ENCODE measurements at regions not wholly inside any gene's neighbourhood (a gene's known extent, or its start where the extent isn't known, plus 50 kb on each side); places are given as distances from the start of the nearest gene placed in this dataset.

GRCh38 chr21:15604413-15604812, 125.4 kb upstream of the USP25 start:
- TF ChIP-seq EZH2 (IDR thresholded peaks at IDR 0.05; ENCODE audit: borderline replicate concordance, low read depth, low read length, severe bottlenecking): no peak
- TF ChIP-seq CTCF (IDR thresholded peaks at IDR 0.05; ENCODE audit: borderline replicate concordance, extremely low read depth, low read length, poor library complexity, severe bottlenecking): no peak
- Histone ChIP-seq H2AFZ (ENCODE audit: low read depth, low read length) (no peak overlapping the region), H4K20me1 (ENCODE audit: insufficient read depth, low read length) (no peaks in the 10 kb centered on the region), H3K79me2 (ENCODE audit: insufficient read depth, low read length) (no peaks in the 10 kb centered on the region), H3K4me3 (ENCODE audit: low read depth in 1 of 2, low read length in 2 of 2) (no peak overlapping the region), H3K36me3 (ENCODE audit: insufficient read depth, low read length) (no peaks in the 10 kb centered on the region), H3K27ac (ENCODE audit: low read length) (no peak overlapping the region), H3K27me3 (ENCODE audit: insufficient read depth, low read length, poor library complexity) (no peaks in the 10 kb centered on the region), H3K4me2 (ENCODE audit: insufficient read depth, low read length) (no peak overlapping the region), H3K9ac (ENCODE audit: low read depth, low read length) (no peak overlapping the region), H3K4me1 (ENCODE audit: insufficient read depth, low read length) (no peaks in the 10 kb centered on the region), H3K9me3 (ENCODE audit: insufficient read depth, low read length, severe bottlenecking) (no peaks in the 10 kb centered on the region)
- ATAC-seq (ENCODE audit: insufficient read depth, low read depth) (no peak), DNase-seq (no peak)

GRCh38 chr21:15614766-15615165, 115.0 kb upstream of the USP25 start:
- Histone ChIP-seq H4K20me1 (ENCODE audit: insufficient read depth, low read length) (no peaks in the 10 kb centered on the region), H3K36me3 (ENCODE audit: insufficient read depth, low read length) (no peaks in the 10 kb centered on the region), H3K4me3 (ENCODE audit: low read depth in 1 of 2, low read length in 2 of 2) (no peak overlapping the region), H3K27me3 (ENCODE audit: insufficient read depth, low read length, poor library complexity) (no peaks in the 10 kb centered on the region), H3K4me2 (ENCODE audit: insufficient read depth, low read length) (no peak overlapping the region), H2AFZ (ENCODE audit: low read depth, low read length) (no peak overlapping the region), H3K4me1 (ENCODE audit: insufficient read depth, low read length) (no peaks in the 10 kb centered on the region), H3K9ac (ENCODE audit: low read depth, low read length) (no peak overlapping the region), H3K79me2 (ENCODE audit: insufficient read depth, low read length) (no peaks in the 10 kb centered on the region), H3K27ac (ENCODE audit: low read length) (no peak overlapping the region), H3K9me3 (ENCODE audit: insufficient read depth, low read length, severe bottlenecking) (no peaks in the 10 kb centered on the region)
- TF ChIP-seq CTCF (IDR thresholded peaks at IDR 0.05; ENCODE audit: borderline replicate concordance, extremely low read depth, low read length, poor library complexity, severe bottlenecking) (no peak), EZH2 (IDR thresholded peaks at IDR 0.05; ENCODE audit: borderline replicate concordance, low read depth, low read length, severe bottlenecking) (no peak)
- DNase-seq (no peak), ATAC-seq (ENCODE audit: insufficient read depth, low read depth) (no peak; the same call in 2 of the 3 replicates)

- no peak overlapping the region for H3K4me3 ChIP-seq (ENCODE audit: low read depth in 1 of 2, low read length in 2 of 2)
- H3K4me1 ChIP-seq (ENCODE audit: insufficient read depth, low read length): no peaks in the 10 kb centered on the region
- no peaks in the 10 kb centered on the region for H4K20me1 ChIP-seq (ENCODE audit: insufficient read depth, low read length)
- H3K9me3 ChIP-seq (ENCODE audit: insufficient read depth, low read length, severe bottlenecking): no peaks in the 10 kb centered on the region
- no peak for TF ChIP-seq CTCF (IDR thresholded peaks at IDR 0.05; ENCODE audit: borderline replicate concordance, extremely low read depth, low read length, poor library complexity, severe bottlenecking)
- no peak for TF ChIP-seq EZH2 (IDR thresholded peaks at IDR 0.05; ENCODE audit: borderline replicate concordance, low read depth, low read length, severe bottlenecking)
- H2AFZ ChIP-seq (ENCODE audit: low read depth, low read length): no peak overlapping the region
- DNase-seq: no peak
- H3K9ac ChIP-seq (ENCODE audit: low read depth, low read length): no peak overlapping the region
- no peak overlapping the region for H3K27ac ChIP-seq (ENCODE audit: low read length)
- H3K36me3 ChIP-seq (ENCODE audit: insufficient read depth, low read length): no peaks in the 10 kb centered on the region
- no peak for ATAC-seq (ENCODE audit: insufficient read depth, low read depth)
- H3K79me2 ChIP-seq (ENCODE audit: insufficient read depth, low read length): no peaks in the 10 kb centered on the region
- no peaks in the 10 kb centered on the region for H3K27me3 ChIP-seq (ENCODE audit: insufficient read depth, low read length, poor library complexity)
- no peak overlapping the region for H3K4me2 ChIP-seq (ENCODE audit: insufficient read depth, low read length)
Observed at GRCh38 chr21:15616864-15617574, 112.8 kb upstream of the USP25 start.

All from DND-41 (cell line).